HG03025 (cell line): ENCODE measurements at regions not wholly inside any gene's neighbourhood (a gene's known extent, or its start where the extent isn't known, plus 50 kb on each side); places are given as distances from the start of the nearest gene placed in this dataset.

ENCODE experiments used
- ATAC-seq: cut with Tn5 transposase; IDR thresholded peaks from one replicate; pipeline ENCODE4 v1.9.1; 2021; ENCODE audit warnings: mild to moderate bottlenecking, moderate library complexity; ENCODE audit not compliant: unreplicated experiment, low FRiP score

DNA sequence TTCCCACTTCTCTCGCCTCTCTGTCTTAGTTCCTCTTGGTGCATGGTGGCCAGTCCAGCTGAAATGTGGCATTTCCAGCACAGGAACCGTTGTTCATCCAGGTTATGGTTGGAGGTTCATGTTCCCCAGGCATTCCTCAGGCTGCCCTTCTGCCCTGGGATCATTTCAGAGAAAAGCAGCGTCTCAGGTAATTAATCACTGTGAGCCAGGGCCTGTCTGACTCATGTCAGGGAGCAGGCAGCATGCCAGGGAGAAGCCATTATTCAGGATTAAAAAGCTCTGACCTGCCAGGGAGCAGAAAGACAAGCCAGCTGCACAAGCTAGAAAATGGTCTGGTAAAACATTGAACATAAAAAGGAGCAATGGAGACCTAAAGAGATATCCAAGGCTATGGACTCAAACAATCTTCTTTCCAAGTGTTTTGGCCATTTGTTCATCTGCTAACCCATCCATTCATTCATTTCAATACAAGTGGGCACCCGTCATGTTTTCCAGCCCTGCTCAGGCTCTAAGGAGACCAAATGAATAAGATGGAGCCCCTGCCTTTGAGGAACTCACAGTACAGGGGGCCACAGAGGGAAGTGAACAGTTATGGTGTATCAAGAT lies 241.4 kb downstream of the DRD1 start:
- ATAC-seq: no peak

DNA sequence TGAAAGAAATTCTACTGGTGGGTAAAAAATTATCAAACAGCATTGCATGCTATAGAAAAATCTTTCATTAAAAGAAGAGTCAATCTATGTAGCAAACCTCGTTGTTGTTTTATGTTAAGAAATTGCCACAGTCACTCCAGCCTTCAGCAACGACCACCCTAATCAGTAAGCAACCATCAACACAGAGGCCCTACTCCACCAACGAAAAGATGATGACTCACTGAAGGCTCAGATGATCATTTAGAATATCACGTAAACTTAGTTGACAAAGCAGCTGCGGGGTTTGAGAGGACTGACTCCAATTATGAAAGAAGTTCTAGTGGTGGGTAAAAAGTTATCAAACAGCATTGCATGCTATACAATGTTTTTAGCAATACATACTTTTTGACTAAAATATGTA lies 242.6 kb downstream of the DRD1 start:
- no peak for ATAC-seq

DNA sequence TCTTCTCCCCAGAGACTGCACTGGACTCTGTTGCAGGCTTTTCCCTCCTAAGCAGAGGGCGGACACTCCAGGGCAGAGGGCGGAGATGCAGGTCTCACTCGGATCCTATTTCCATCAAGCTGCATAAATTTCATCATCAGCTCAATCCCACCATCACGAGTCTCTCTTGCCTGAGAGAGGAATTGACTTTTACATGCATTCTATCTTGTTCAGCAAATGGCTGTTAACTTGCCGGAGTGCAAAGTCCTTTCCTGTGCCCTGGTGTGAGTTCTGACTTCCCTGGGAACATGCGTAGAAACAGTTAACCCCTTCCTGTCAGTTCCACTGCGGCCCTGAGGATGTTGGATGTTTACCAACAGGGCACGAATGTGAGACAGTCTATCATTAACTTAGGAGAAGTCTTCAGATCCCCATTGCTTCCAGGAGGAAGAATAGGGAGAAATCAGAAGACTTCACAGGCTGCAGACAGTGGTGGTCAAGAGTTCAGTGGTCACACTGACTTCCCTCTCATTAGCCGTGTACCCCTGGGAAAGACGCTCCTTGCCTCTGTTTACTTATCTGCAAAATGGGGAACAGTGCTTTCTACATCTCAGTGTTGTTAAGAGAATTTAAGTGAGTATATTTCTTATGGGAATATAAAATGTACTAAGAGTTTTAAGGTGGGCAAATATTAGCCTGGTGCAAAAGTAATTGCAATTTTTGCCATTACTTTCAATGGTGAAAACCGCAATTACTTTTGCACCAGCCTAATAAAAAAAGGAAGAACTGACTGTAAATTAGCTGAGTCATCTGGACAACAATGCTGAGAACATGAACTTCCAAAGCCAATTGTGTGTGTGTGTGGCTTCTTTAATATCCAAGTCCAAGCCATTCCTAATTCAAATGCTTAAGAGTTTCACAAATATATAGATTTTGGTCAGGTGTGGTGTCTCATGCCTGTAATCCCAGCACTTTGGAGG lies 248.0 kb downstream of the DRD1 start:
- ATAC-seq: no peak

DNA sequence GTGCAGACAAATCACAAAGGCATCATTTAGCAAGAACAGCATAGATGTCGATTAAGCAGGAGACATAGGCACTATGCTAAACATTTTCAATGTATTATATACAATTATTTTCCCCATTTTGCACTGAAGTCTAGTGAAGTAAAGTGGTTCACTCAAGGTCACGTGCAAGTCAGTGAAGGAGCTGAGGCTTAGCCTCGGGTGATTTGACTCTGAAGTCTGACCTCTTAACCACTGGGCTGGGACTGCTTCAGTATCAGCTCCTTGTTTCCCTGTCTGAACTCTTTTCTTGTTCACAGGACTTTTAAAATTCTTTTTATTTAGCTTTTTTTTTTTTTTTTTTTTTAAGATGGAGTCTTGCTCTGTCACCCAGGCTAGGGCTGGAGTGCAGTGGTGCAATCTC lies 262.7 kb downstream of the DRD1 start:
- ATAC-seq: no peak

DNA sequence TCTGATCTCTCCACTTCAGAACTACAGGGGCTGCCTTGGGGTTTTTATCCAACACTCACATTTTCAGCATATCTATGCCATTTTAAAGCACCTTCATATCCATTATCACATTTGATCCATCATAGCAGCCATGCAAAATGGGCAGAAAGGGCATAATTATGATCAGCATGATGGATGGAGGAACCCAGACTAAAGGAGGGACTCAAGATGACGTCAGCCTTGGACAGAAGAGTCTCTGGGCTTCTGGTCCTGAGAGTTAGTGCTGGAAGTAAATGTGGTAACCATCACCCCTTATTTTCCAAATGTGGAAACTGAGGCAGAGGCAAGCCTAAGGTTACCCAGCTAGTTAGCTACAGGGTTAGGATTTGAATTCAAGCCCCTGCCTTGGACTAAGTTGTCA lies 273.1 kb downstream of the DRD1 start:
- no peak for ATAC-seq

DNA sequence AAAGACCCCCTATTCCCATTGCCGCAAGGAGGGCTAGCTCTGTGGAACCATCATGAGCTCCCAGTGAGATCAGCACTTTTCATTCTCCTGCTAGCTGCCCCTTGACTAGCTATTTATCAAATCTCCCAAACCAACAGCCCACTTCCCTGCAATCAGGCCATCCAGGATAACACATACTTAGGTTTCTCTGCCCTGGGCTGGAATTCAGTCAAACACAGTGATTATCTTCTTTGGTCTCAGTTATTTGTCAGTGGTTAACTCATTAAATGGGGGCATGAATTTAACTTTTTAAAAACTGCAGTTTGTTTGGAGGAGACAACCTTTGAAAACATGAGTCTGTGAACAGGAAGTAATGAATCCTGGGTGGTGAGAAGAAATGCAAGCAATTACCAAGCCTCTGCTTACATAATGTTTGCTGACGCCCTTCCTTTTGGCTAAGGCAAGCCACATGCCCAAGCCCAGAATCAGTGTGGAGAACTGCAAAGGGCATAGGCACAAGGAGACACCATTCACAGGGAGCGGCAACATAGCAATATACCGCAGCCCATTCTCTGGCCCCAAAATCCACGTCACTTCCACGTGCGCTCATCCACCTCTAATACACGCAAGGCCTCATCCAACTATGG lies 275.0 kb downstream of the DRD1 start:
- ATAC-seq: no peak

DNA sequence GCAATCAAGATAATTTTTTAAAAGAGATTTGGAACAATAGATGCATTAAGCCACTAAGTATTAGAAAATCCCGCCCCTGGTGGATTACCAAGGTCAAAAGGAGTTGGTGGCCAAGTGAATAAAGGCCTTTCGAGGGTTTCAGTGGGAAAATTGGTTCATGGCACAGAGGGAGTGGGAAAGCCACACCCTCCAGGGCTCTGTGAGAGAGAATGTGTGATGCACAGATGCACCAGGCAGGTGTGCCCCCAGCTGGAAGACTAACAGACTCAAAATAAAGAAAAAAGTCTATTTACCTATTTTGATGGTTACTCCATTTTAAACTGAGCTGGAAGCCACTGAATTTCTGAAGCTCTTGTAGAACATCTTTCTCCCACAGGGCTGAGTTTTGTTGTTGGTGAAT lies 278.0 kb downstream of the DRD1 start:
- no peak for ATAC-seq

DNA sequence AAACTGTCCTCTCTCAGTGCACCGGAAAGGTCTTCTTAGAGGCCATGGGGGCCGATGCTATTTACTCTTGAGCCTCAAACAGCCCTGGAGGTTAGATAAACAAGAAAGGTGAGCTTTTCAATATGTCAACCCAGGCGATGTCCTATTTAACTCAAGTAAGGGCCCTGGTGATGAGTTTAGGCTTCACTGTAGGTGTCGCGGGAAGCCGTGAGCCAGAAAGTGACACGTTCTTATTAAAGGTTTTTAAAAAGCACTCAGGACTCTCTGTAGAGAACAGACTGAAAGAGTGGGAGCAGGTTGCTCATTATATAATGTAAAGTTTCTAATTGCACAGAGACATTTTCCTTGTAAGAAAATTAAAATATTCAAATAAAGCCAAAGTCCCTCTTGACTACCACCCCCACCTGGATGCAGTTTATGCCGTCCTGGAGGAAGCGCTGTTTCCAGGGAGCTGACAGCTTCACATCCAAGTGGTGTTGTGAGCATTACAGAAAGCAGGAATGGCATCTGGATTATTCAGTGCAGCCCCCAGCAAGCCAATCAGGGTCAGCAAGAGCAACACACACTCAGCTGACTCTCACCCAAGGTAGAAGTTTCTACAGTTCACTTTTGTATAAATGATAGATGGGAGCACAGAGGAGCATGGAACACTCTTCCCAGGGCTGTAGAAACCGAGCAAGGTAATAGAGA lies 280.3 kb downstream of the DRD1 start:
- no peak for ATAC-seq

DNA sequence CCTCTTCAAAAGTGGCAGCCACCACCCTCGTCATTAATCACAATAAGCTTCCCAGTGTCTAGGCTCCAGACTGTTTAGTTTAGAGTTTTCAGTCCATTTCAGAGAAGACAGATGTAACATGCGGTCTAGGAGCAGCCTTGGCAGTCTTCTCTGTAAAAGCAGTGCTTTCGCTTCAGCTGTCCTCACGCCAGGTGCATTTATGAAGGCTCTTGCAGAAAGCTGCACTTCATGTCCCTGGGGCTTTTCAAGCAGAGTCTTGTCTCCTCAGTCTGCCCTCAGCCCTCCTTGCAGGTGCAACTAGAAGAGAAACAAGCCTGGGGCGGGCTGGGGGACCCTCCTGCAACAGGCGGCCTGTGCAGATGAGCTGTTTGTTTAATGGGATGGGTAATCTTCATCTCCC lies 281.9 kb downstream of the DRD1 start:
- ATAC-seq: no peak

DNA sequence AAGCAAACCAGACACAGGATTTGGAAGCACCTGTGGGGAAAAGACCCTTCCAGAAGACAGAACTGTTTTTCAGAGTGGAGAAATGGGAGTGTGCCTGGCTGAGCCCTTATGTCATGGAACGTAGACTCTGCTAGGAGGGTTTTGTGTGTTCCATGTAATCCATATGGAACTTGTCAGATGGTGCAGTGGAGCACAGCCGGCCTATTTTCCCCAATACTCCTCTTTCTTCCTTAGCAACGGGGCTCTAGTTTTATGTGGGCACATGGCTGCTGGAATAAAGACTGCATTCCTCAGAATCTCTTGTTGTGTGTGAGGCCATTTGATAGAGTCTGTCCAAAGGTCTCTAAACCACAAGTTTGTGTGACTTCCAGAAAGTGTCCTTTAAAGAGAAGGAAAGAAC lies 284.0 kb downstream of the DRD1 start:
- ATAC-seq: no peak

DNA sequence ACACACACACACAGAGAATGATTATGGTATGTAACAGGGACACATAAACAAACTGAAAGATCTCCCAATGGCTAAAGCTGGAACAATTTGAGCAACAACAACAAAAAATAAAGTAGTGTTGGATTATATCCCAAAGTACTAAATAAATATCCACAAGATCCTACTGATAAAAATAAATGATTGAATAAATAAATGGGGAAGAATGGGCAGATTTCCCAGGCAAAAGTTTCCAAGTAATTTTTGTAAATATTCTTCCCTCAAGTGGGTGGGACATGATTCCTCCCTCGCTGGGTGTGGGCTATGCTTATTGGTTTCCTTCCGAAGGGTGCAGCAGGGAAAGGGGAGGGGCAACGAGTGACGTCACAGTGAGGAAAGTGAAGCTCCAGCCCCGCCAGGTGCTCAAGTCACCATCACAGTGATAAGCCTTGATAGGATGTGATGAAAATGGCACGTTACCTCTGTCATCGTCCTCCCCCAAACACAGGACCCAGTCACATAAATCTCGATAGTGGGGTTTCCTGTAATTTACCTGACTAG lies 295.3 kb downstream of the DRD1 start:
- no peak for ATAC-seq

DNA sequence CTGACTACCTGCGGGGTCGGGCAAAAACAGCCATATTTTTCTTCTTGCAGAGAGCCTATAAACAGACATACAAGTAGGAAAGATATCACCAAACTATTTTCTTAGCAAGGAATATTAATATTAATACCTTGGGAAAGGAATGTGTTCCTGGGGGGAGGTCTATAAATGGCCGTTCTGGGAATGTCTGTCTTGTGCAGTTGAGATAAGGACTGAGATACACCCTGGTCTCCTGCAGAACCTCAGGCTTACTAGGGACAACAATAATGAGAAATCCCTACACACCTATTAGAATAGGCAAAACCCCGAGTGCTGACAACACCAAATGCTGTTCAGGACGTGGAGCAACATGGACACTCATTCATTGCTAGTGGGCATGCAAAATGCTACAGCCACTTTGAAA lies 297.2 kb downstream of the DRD1 start:
- no peak for ATAC-seq

DNA sequence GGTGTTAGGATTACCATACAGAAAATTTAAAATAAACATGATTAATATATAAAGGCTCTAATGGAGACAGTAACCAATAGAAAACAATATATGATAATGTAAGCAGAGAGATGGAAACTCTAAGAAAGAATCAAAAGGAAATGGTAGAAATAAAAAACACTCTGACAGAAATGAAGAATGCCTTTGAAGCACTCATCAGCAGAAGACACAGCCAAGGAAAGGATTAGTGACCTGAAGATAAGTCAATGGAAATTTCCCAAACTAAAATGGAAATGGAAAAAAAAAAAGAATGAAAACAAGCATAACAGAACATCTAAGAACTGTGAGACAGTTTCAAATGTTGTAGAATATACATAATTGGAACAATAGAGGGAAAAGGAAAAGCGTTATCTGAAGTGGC lies 302.6 kb downstream of the DRD1 start:
- ATAC-seq: no peak

DNA sequence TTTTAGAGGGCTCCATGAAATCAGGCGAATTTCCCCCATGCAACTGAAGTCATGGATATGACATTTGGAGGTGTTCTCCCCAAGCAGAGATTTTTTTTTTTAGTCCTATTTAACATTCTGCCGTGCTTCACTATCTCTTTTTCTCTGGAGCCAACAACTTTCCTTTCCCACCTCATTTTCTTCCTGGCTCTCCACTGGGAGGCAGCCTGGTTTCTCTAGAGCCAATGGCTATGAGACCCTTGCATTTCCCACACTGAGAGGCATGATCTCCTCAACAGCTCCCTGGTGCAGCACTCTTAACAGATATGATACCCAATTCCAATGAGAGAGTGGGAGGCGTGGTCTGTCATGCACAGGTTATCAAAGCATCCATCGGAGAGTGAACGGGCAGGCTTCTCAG lies 310.8 kb downstream of the DRD1 start:
- no peak for ATAC-seq

DNA sequence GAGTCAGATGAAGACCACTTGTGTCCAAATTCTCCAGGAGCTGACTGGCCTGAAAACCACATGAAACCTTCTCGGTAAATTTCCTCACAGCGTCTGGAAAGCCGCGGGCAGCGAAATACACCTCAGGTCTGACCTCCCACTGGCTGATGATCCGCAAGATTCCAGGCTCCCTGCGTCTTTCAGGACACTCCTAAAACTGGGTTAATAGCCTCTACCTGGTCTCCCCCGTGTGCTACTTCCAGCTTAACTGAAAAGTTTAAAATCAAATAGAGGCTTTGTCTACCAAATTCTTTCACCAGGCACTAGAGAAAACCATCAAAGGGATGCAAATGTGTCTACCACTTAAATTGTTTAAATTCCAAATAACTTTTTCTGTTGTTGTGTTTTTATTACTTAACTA lies 312.6 kb downstream of the DRD1 start:
- no peak for ATAC-seq

DNA sequence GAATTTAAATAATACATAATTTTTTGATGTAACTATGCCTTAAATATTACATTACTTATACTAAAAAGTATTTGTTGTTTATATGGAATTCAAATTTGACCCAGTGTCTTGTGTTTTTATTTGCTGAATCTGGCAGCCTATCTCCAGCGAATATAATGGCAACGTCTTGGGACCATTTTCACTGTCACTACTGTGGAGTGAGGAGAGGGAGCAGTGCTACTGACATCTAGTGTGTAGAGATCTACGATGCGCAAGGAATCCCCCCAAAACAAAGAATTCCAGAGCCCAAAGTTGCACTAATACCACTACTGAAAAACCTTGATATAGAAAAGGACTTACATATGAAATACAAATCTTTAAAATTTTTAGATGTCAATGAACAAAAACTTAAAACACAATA lies 314.4 kb downstream of the DRD1 start:
- ATAC-seq: no peak

DNA sequence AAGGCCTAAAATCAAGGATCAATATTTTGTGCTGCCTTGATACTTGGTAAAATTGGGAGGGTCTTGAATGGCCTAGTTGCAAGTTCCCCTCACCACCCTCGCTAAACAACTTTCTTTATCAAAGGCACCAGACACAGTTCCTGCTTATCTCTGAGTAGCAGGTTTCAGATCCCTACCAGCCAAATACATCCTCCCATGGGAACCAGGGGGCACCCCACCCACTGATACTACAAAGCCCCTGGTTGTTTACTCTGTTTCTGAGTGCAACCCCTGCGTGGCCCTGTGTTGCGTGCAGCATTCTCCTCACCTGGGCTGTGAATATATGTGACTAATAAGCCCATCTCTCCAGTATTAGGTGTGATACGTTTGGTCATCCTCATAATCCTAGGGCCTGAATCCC lies 314.9 kb downstream of the DRD1 start:
- no peak for ATAC-seq

DNA sequence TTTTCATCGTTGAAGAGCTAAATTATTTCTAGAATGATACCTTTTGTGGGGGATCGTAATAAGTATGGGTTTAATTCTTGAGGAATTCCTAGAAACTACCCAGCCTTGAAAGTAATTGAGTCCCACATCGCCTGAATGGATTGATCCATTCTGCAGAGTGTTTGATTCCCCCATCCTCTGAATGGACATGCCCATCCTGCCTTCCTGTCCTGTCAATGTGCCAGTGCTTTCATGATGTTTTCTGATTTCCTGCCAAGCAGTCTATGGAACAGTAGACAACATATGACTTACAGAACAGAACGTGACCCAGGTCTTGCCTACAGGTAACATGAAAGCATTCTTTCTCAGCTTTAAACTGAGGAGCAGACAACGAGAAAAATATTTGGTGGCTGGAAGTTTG lies 319.2 kb downstream of the DRD1 start:
- ATAC-seq: no peak

DNA sequence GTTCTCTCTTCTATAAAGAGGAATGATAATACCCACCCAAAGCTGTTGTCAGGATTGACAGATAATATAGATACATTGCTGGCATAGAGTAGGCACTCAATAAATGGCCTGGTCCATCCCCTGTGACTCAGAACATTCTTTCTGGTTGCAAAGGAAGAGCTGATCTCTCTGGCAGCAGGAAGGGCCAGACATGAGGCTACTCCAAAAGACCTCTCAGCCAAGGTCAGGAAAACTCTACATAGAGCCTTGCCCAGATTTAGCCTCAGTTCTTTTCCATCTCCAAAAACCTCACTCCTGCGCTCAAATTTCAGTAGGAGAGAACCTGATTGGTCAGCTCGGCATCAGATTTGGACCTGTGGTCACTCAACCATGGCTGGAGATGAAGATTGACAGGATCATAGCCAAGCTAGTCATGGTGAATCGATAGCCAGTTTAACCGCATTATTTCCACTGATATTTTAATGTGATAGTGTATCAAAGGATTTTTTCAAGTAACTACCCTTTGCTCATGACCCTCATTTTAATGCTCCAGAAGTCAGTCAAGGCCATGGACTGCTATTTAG lies 319.6 kb downstream of the DRD1 start:
- no peak for ATAC-seq

DNA sequence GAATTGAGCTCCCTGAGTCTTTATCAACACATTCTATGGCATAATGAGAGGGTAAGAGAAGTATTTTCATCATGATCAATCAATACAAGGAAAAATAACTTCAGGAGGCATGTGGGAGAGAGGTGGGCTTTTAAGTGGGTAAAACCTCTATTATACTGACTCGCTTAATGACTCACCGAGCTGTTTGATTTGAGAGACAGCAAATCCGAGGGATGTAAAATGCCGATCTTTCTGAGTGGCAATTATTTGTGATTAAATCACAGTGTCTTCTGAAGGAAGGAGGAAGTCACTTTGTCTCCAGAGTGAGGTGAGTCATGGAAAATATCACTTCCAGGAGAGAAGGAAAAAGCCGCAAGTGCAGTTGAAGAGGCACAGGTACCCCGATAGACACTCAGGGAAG lies 320.4 kb downstream of the DRD1 start:
- ATAC-seq: no peak

DNA sequence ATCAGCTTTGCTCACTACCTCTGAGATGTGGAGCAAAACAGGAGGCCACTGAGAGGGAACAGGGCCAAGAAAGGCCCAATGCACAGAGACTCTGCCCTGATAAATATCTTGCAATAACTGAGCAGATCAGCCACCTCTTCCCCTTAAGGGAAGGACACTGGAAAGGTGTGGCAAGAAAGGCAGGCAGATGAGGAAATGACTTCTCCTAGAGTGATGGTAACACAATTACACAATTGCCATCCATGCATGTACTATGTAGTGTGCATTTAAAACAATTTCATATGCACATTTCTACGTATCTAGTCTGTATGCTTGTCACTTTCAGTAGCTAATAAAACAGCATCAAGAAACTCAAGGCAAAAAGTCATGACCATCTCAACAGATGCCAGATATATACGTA lies 322.5 kb downstream of the DRD1 start:
- no peak for ATAC-seq
